SU-DHL-6 (cell line): ENCODE measurements at regions not wholly inside any gene's neighbourhood (a gene's known extent, or its start where the extent isn't known, plus 50 kb on each side); places are given as distances from the start of the nearest gene placed in this dataset.

Source experiments
- CTCF ChIP-seq: fragments of 200-600 bp; sonication (generic); IDR thresholded peaks from one replicate; pipeline ENCODE4 v1.5.1; 2017; ENCODE audit warnings: antibody characterized with exemption, mild to moderate bottlenecking, low read length, moderate library complexity; ENCODE audit not compliant: insufficient read depth, poor library complexity, severe bottlenecking
- EZH2phosphoT487 ChIP-seq: fragments of 200-600 bp; sonication (generic), shearing (Covaris generic); conservative IDR thresholded peaks from 2 replicates; pipeline ENCODE4 v1.6.1; 2018; ENCODE audit warnings: mild to moderate bottlenecking, antibody characterized with exemption, low read length, moderate library complexity, mixed read lengths

GRCh38 chr3:31416980-31417379 is 115.7 kb upstream of the STT3B start:
- no peak for TF ChIP-seq CTCF
- TF ChIP-seq EZH2phosphoT487, result no peak
